ENCODE measurements at regions not wholly inside any gene's neighbourhood (a gene's known extent, or its start where the extent isn't known, plus 50 kb on each side); places are given as distances from the start of the nearest gene placed in this dataset.

- Histone ChIP-seq H3K9me3 (ENCODE audit: low read depth, low read length) (no peaks in the 10 kb centered on the region), H3K27ac (peak overlapping the region; percentile 98), H3K36me3 (ENCODE audit: insufficient read depth, low read length) (no peaks in the 10 kb centered on the region), H3K9ac (ENCODE audit: insufficient read length) (peak overlapping the region; percentile 74), H3K4me3 (peak overlapping the region; percentile 60; the same call in 1 of the 2 replicates)
- TF ChIP-seq EZH2 (IDR thresholded peaks at IDR 0.05): no peak
- TF ChIP-seq FOXP2 (optimal IDR thresholded peaks at IDR 0.05; ENCODE audit: control extremely low read depth, extremely low read length, insufficient read depth): no peak
- TF ChIP-seq POLR2AphosphoS5 (IDR thresholded peaks at IDR 0.05; ENCODE audit: borderline replicate concordance, low read depth, low read length): no peak; the same call in 1 of the 2 replicates
- no peak for DNase-seq (ENCODE audit: low read depth, low spot score)
Measured at GRCh38 chr4:86543560-86544309, 50.4 kb upstream of the PTPN13 start.

GRCh38 chr4:86544310-86544966, 49.7 kb upstream of the PTPN13 start:
- peak overlapping the region; percentile 98 for H3K27ac ChIP-seq

More at GRCh38 chr4:86544310-86544966, 49.7 kb upstream of the PTPN13 start:
- TF ChIP-seq FOXP2 (optimal IDR thresholded peaks at IDR 0.05; ENCODE audit: control extremely low read depth, extremely low read length, insufficient read depth) (no peak), EZH2 (IDR thresholded peaks at IDR 0.05) (no peak), POLR2AphosphoS5 (IDR thresholded peaks at IDR 0.05; ENCODE audit: borderline replicate concordance, low read depth, low read length) (no peak; the same call in 1 of the 2 replicates)
- Histone ChIP-seq H3K9ac (ENCODE audit: insufficient read length) (peak overlapping the region; percentile 74), H3K9me3 (ENCODE audit: low read depth, low read length) (no peaks in the 10 kb centered on the region), H3K36me3 (ENCODE audit: insufficient read depth, low read length) (no peaks in the 10 kb centered on the region), H3K4me3 (peak overlapping the region; percentile 60)
- DNase-seq (ENCODE audit: low read depth, low spot score): no peak
